Kidney capillary endothelial cell (primary cell): ENCODE measurements at regions not wholly inside any gene's neighbourhood (a gene's known extent, or its start where the extent isn't known, plus 50 kb on each side); places are given as distances from the start of the nearest gene placed in this dataset.
"Not testable (repeated sequence)": the region's sequence is repeated elsewhere in the genome, so short reads cannot be mapped to it uniquely, and the experiment has no call there.

ENCODE experiments used
- DNase-seq: peaks from one replicate; pipeline ENCODE4 v3.0.0-alpha.2; 2018; ENCODE audit warnings: low spot score

DNA sequence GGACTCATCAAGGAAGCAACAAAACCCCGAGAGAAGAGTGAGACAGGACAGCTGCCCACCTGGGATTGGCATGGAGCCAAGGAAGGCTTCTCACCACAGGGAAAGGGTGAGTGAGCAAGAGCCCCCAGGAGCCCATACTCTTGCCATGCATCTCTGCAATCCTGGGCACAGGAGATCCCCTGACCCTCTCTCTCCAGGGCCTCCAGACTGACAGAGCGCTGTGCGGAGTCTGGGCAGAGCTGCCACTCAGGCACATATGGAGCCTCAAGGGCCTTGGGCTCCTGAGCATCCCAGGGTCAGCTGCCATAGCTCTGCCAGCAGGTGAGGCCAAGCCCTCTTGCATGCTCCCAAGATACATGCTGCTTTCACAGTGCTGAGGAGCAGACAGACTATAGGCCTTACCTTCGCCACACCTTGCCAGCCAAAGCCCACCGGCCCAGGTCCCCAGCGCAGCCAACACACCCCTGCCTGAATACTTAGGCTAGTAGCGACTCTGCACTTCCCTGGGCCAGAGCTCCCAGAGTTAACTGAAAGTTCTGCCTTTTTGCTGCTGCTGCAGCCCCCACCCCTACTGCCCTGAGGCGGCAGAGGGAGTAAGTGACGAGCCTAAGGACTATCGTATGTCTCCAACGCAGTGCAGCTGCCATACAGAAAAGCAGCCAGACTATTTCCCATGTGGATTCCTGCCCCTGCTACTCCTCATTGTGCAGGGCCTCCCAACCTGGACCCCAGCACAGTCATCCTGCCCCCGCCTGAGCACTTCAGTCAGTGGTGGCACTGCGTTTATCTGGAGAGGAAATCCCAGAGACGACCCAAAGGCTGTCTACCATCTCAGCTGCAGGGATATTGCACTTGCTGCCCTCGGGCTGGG, 251.6 kb downstream of the SPATA31A6 start:
- DNase-seq, result not testable (repeated sequence)

DNA sequence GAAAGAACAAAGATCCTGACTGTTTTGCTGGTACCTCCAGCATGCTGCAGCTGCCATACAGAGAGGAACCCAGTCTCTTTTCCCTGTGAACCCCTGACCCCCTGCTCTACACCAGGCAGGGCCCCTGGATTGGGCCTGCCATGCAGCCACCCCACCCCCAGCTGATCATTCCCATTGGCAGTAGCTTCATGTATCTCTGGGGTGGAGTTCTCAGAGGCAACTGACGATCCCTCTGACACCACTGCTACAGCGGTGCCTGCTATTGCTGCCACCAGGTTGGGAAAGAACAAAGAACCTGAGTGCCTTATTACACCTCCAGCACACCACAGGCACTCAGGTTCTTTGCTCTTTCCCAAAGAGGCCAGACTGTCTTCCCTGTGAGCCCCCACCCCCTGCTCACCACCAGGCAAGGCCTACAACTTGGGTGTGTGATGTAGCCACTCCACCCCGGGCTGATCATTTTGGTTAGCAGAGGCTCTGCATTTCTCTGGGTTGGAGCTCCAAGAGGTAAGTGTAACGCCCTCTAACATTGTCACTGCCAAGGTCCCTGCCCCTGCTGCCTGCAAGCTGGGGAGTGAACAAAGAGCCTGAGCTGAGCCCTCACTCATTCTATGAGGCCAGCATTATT, 252.4 kb downstream of the SPATA31A6 start:
- not testable (repeated sequence) for DNase-seq

DNA sequence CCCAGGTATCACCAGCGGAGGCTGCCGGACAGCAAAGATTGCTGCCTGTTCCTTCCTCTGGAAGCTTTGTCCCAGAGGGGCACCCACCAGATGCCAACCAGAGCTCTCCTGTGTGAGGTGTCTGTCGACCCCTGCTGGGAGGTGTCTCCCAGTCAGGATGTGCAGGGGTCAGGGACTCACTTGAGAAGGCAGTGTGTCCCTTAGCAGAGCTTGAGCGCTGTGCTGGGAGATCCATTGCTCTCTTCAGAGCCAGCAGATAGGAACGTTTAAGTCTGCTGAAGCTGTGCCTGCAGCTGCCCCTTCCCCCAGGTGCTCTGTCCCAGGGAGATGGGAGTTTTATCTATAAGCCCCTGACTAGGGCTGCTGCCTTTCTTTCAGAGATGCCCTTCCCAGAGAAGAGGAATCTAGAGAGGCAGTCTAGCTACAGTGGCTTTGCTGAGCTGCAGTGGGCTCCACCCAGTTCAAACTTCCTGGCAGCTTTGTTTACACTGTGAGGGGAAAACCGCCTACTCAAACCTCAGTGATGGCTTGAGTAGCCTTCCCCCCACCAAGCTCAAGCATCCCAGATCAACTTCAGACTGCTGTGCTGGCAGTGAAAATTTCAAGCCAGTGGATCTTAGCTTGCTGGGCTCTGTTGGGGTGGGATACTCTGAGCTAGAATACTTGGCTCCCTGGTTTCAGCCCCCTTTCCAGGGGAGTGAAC, 253.7 kb downstream of the SPATA31A6 start:
- DNase-seq, result not testable (repeated sequence)

DNA sequence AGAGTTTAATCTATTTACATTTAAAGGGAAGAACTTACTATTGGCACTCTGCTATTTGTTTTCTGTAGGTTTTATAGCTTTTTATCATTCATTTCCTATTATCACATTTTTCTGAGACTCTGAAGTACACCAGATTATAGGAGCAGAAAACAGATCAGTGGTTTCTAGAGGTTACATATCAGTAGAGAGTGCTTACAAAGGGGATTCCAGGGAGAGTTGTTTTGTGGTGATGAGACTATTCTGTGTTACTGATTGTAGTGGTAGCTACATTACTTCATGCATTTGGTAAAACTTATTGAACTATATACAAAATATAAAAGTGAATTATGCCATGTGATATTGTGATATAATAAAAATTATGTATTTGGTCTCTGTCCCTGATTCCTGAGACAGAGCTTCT, 259.2 kb downstream of the SPATA31A6 start:
- not testable (repeated sequence) for DNase-seq

DNA sequence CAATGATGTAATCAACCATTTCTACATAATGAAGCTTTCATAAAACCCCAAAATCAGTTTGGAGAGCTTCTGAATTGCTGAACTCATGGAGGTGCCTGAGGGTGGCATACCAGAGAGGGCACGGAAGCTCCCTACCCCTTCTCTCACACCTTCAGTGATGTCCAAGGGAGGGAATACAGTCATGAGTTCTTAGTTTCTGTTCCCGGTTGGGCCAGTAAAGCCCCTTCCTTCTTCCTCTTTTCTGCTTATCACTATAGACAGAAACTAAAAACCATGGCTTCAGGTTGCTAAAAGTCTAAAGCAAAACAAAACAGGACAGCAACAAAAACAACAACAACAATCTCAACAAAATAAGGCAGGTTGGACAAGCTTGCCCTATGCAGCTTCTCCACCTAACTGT, 260.0 kb downstream of the SPATA31A6 start:
- DNase-seq, result not testable (repeated sequence)

DNA sequence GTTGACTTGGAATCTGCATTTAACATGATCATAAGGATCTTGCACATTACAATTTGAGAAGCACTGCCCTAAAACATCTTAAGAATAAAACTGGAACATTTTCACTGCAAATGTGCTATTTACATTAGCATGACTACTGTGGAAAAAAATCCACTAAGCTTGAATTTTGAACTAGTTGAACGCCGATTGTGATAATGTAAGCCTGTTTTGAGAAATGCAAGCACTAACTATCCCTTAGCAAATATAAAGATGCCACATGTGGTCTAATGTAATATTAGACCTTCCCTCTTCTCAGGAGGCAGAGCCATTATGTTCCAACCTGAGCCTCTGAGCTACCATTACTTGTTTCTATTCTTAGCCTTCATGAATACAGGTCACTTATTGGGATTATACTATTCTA, 278.0 kb downstream of the SPATA31A6 start:
- DNase-seq, result not testable (repeated sequence)

DNA sequence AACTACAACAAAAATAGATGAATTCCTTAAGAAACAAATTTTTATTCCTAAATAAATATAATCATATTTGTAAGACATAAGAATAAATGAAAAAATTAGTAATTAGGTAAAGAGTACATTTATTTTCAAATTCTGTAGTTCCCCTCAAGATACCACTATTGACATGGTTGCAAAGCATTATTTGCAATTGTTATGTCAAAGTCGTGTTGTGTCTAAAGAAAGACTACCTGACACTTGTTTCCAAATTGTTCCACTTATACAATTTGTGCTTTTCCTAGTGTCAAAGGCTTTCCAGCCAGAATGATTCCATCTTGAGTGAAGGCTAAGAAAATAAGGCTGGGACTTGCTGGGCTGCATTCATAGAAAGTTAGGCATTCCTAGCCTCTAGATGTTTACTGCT, 278.4 kb downstream of the SPATA31A6 start:
- DNase-seq, result not testable (repeated sequence)

DNA sequence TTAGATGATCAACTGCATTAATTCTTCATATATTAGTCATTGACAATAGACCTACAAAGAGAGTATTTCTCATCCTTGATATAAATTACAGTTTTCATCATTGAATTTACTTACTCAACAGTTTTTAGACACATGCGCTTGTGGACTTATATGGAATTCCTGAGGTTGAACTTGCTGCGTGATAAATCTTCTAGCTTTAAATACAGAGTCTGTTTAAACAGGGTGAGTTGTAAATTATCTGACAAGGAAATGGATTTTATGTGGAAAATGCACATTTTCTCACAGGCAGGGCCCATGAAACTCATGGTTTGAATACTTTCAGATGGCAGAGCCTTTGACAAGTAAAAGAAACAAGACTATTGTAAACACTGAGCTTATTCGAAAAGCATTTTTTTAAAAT, 280.5 kb downstream of the SPATA31A6 start:
- DNase-seq, result not testable (repeated sequence)

DNA sequence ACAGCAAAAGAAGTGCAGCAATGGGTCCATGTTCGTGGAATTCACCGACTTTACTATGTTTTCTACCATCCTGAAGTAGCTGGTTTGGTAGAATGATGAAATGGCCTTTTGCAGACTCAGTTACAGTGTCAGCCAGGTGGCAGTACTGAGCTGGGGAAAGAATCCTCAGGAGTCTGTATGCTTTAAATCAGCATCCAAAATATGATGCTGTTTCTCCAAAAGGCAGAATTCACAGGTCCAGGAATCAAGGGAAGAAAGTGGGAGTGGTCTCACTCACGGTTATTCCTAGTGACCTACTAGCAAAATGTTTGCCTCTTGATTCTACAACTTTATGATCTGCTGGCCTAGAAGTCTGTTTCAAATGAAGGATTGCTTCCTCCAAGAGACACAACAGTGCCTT, 287.1 kb downstream of the SPATA31A6 start:
- DNase-seq, result peak; percentile 12

DNA sequence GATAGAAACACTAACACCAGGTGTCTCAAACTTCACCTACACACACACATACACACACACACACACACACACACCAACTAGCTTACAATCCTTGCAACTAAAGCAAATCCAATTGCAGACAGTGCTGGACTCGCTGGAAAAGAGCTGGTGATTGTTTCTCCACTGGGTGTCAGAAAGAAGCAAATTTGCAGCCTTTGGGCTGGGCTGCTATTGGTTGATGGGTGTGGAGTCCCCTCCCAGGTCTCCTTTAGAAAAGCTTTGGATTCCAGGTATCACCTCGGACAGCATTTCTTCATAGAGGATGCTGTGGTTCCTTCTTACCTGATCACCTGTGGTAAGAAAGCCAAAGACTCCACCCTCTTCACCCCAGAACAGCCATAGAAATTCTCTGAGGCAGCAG, 307.5 kb downstream of the SPATA31A6 start:
- not testable (repeated sequence) for DNase-seq

DNA sequence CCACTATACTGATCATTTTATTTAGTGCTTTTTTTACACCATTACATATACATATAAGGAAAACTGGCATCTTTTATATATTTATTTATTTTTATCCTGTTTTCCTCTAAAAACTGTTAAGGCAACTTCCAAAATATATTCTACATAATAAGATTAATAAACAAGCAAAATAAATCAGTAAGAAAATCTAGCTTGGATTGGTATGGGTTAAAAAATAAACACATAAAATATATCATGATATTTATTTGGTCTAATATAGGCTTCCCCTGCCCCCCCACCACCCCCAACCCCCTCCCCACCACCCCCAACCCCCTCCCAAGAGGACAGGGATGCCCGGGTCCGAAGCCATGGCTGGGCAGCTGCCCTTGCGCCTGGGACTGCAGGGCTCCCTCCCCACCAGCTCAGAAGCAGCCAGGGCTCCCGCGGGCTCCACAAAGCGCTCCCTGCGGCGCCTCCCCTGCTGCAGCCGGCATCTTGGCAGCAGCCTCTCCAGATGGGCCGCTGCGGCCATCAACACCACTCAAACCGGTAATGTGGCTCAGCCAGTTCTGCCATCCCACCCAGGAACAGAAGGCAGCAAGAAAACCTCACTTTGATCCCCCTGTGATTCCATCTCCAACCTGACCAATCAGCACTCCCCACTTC, 319.3 kb downstream of the SPATA31A6 start:
- not testable (repeated sequence) for DNase-seq

DNA sequence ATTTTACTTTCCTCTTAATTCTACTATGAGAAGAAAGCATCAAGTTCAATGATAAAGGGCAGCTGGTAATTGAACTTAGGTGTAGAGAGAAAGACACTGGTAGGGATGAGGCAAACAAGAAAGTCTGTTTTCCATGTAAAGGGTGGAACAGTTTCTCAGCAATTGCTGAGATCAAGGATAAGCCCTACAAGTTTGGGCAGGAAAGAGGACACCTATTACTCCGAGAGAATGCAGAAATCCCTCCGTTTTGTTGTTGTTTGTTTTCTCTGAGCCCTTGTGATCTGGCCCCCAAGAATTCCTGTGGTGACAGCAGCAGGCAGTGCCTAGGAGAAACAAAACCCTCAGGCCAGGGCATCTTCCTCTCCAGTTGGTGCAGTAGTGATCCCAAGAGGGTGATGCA, 324.7 kb downstream of the SPATA31A6 start:
- DNase-seq, result not testable (repeated sequence)

DNA sequence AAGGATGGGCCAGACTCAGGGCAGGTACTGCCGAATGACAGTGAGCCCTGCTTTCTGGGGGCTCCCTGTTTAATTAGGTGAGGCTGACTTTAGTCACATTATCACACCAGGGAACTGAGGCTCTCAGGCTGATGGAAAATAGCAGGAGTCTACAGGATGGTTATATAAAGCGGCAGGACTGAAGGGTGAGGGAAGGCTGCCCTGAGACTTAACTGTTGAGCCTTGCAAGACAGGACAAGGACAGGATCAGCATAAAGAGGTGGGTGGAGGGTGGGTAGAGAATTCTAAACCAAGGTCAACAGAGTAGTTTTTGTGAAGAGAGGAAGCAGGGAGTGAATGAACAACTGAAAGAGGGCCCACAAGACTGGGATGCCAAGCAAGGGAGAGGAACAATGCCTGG, 330.1 kb downstream of the SPATA31A6 start:
- not testable (repeated sequence) for DNase-seq

DNA sequence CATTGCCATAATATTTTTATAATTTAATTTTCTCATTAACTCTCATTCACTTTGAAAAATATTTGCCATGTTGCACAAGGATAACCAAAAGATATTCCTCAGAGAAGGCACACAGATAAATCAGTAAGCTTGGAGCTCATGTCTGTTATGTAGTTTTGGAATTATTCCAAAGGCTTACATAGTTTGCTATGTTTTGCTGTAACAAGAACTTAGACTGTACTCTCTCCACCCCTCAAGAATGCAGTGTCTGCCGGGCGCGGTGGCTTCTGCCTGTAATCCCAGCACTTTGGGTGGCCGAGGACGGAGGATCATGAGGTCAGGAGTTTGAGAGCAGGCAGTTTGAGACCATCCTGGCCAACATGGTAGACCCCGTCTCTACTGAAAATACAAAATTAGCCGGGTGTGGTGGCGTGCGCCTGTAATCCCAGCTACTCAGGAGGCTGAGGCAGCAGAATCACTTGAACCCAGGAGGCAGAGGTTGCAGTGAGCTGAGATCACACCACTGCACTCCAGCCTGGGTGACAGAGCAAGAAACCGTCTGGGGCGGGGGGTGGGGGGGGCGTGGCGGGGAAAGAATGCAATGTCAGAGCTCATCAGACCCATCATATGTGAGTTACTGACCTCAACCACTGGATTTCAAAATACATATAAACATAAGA, 351.0 kb downstream of the SPATA31A6 start:
- DNase-seq, result not testable (repeated sequence)

DNA sequence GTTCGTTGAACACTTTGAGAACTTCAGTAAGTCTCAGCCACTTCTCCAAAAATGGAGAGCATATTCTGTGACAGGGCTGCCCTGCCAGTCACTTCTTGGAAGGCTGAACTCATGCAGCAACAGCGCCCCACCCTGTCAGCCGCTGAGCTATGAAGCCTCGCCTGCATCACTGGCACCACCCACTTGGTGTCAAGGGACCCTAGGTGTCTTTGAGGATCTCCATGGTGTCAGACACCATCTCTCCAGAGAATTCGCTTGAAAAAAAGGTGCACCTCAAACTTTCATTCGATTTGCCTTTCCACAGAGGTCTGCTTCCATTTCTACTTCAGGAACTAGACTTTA, 351.5 kb downstream of the SPATA31A6 start:
- DNase-seq, result not testable (repeated sequence)

DNA sequence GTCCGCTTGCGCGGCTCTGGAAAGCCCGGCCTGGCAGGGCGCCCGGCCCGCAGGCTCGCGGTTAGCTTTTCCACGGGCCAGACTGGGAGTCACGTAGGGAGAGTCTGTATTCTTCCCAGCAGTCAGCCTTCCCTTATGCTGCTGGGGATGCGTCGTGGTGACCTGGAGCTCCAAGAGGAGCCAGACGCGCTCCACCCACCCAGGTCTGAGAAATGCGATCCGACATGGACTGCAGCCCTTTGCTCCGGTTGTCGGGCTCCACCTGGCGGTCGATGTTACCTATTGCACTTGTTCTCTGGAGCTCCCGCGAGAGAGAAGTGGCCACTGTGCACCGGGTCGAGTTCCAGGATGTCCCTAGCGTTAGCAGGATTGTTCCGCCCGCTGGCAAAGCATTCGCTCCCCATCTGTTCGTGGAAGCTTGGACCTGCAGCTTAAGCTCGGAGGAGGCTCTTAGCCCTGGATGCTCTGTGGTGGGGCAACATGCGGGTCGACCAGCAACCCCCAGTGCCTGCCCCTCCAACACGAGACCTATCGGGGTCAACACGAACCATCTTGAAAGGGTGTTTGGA, 367.4 kb downstream of the SPATA31A6 start:
- DNase-seq, result not testable (repeated sequence)

DNA sequence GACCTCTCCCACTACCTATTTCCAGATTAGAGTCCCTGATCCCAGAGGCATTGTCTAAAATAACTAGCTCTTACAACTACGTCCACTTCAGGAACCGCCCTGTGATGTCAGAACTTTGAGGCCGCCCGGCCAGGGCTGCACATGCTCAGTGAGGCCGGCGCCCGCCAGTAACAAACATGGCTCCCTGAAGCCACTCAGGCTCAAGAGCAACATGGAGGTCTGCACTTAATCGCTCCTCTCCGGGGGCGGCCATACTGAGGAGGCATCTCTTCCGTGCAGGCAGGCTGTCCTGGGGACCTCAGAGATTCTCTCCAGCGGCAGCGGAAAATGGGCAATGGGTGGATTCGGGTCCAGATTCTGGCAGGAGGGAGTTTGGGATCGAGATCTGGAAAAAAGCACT, 385.1 kb downstream of the SPATA31A6 start:
- not testable (repeated sequence) for DNase-seq

DNA sequence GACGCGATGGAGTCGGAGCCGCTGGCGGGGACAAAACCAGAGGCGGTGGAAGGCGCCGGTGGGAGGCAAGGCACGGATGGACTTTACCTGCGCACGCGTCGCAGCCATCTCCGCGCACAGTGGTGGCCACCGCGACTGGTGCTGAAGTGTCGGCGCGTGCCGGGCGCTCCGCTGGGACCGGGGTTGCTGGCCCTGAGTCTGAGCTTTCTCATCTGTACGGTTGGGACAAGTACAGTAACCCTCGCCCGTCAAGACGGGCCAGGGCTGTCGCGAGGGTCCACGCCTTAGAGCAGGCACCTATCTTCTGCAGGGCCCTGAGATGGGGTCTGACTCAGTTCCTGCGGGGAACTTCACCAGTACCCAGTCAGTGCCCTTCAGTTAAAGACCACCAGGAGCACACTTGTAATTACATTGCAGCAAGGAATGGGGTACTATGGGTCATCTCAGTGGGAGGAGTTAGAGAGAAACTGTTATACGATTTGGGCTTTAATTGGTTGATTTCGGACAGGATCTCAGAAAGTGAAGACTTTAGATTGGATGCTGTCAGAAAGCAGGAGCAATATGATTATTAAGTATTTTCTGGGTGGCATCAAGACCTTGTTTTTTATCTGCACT, 385.6 kb downstream of the SPATA31A6 start:
- not testable (repeated sequence) for DNase-seq

DNA sequence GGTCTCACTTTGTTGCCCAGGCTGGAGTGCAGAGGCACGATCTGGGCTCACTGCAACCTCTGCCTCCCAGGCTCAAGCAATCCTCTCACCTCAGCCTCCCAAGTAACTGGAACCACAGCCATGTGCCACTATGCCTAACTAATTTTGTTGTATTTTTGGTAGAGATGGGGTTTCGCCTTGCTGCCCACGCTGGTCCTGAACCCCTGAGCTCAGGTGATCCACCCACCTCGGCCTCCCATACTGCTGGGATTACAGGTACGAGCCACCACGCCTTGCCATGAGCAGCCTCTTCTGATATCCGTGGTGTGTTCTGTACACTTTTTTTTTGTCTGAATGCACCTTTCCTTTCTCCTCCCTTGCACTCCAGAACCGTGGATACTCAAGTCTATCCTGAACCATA, 394.4 kb downstream of the SPATA31A6 start:
- DNase-seq, result not testable (repeated sequence)
